Endothelial cell of umbilical vein (primary cell): ENCODE measurements at regions not wholly inside any gene's neighbourhood (a gene's known extent, or its start where the extent isn't known, plus 50 kb on each side); places are given as distances from the start of the nearest gene placed in this dataset.

Experiments used
- EZH2 ChIP-seq: IDR thresholded peaks from 2 replicates; pipeline ENCODE4 v1.6.1; 2012; ENCODE audit warnings: borderline replicate concordance, low read depth, mild to moderate bottlenecking, moderate library complexity, low read length, inconsistent platforms; ENCODE audit not compliant: severe bottlenecking
- POLR2A ChIP-seq: IDR thresholded peaks from 2 replicates; pipeline ENCODE4 v1.6.1; 2012; ENCODE audit warnings: low read depth, mild to moderate bottlenecking, control low read depth, low read length
- POLR2AphosphoS5 ChIP-seq: IDR thresholded peaks from 2 replicates; pipeline ENCODE4 v1.6.1; 2012; ENCODE audit warnings: low read depth, mild to moderate bottlenecking, control low read depth, low read length, moderate library complexity; ENCODE audit not compliant: insufficient read depth
- TF ChIP-seq, protein P1 (sequence below), 2 donors: IDR thresholded peaks; 1 replicate in 1 of 2; 2 replicates in 1 of 2; pipeline ENCODE4 v1.5.1; 2011; ENCODE audit warnings: low read length in 2 of 2, mild to moderate bottlenecking in 2 of 2, moderate library complexity in 2 of 2, control low read depth in 1 of 2, inconsistent platforms in 1 of 2, low read depth in 1 of 2; ENCODE audit not compliant: insufficient read depth in 1 of 2; ENCODE audit errors: extremely low read depth in 1 of 2

- TF ChIP-seq, protein P1, sequence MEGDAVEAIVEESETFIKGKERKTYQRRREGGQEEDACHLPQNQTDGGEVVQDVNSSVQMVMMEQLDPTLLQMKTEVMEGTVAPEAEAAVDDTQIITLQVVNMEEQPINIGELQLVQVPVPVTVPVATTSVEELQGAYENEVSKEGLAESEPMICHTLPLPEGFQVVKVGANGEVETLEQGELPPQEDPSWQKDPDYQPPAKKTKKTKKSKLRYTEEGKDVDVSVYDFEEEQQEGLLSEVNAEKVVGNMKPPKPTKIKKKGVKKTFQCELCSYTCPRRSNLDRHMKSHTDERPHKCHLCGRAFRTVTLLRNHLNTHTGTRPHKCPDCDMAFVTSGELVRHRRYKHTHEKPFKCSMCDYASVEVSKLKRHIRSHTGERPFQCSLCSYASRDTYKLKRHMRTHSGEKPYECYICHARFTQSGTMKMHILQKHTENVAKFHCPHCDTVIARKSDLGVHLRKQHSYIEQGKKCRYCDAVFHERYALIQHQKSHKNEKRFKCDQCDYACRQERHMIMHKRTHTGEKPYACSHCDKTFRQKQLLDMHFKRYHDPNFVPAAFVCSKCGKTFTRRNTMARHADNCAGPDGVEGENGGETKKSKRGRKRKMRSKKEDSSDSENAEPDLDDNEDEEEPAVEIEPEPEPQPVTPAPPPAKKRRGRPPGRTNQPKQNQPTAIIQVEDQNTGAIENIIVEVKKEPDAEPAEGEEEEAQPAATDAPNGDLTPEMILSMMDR (IDR thresholded peaks at IDR 0.05; ENCODE audit: extremely low read depth in 1 of 2, insufficient read depth in 1 of 2, low read depth in 1 of 2, low read length in 2 of 2), result no peak
- TF ChIP-seq POLR2AphosphoS5 (no peak), POLR2A (no peak), EZH2 (no peak)
Observed at GRCh38 chr22:48695731-48696305, 1131.9 kb downstream of the BRD1 start.
